Panc1 (cell line): ENCODE measurements at regions not wholly inside any gene's neighbourhood (a gene's known extent, or its start where the extent isn't known, plus 50 kb on each side); places are given as distances from the start of the nearest gene placed in this dataset.

Source experiments
- POLR2AphosphoS5 ChIP-seq: IDR thresholded peaks from 2 replicates; pipeline ENCODE4 v1.6.1; 2012; ENCODE audit warnings: mild to moderate bottlenecking, low read depth, low read length, moderate library complexity
- SIN3A ChIP-seq: IDR thresholded peaks from 2 replicates; pipeline ENCODE4 v1.6.1; 2012; ENCODE audit warnings: low read depth, mild to moderate bottlenecking, low read length, moderate library complexity, borderline replicate concordance; ENCODE audit not compliant: insufficient read depth
- TCF7L2 ChIP-seq: IDR thresholded peaks from 2 replicates; pipeline ENCODE4 v1.6.1; 2011; ENCODE audit warnings: mild to moderate bottlenecking, low read depth, low read length, inconsistent platforms
- TF ChIP-seq, protein P1 (sequence below): fragments of 450-650 bp; IDR thresholded peaks from 2 replicates; pipeline ENCODE4 v1.5.1; 2017; ENCODE audit warnings: mild to moderate bottlenecking

DNA sequence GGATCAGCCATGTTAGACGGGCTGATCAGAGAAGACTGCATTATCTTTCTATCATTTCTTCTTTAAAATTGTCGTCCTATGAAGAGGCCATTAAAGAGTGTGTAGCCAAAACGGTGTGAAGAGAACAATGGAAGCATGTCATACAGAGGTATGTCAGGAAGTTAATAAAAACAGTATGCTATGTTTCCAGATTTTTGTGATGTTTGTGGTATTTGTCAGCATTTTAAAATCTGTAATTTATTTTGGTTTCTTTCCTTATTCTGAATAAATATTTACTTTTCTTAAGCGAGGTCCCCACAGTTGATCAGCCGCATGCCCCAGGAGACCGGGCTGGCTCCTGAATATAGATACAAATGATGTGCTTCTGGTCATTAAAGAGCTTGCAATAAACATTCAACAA lies 142.9 kb upstream of the SERP2 start:
- TF ChIP-seq TCF7L2 (no peak), SIN3A (no peak), POLR2AphosphoS5 (no peak)
- TF ChIP-seq, protein P1, sequence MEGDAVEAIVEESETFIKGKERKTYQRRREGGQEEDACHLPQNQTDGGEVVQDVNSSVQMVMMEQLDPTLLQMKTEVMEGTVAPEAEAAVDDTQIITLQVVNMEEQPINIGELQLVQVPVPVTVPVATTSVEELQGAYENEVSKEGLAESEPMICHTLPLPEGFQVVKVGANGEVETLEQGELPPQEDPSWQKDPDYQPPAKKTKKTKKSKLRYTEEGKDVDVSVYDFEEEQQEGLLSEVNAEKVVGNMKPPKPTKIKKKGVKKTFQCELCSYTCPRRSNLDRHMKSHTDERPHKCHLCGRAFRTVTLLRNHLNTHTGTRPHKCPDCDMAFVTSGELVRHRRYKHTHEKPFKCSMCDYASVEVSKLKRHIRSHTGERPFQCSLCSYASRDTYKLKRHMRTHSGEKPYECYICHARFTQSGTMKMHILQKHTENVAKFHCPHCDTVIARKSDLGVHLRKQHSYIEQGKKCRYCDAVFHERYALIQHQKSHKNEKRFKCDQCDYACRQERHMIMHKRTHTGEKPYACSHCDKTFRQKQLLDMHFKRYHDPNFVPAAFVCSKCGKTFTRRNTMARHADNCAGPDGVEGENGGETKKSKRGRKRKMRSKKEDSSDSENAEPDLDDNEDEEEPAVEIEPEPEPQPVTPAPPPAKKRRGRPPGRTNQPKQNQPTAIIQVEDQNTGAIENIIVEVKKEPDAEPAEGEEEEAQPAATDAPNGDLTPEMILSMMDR, result no peak
